ENCODE measurements at regions not wholly inside any gene's neighbourhood (a gene's known extent, or its start where the extent isn't known, plus 50 kb on each side); places are given as distances from the start of the nearest gene placed in this dataset.

DNA sequence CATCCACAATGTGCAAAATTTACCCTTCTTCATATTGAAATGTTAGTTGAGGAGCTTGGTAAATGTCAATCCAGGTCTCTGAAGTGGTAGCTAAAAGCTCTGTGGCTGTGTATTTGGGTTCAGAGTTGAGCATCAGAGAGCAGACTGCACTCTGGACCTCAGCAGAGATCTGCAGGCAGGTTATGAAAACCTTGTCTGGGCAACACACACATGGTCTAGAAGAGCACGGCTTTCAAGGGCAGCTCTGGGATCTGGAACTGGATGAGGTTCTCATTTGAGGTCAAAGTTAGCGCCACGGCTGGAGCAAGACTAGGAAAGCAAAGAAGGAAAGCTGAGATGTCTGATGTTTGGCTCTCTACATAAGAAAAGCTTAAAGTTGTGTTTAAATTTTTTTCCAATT, 243.0 kb downstream of the SH3BP4 start:
- TF ChIP-seq CTCF (IDR thresholded peaks at IDR 0.05; ENCODE audit: extremely low read depth in 1 of 2, insufficient read depth in 1 of 2, low read depth in 1 of 2, low read length in 2 of 2) (no peak), EZH2 (IDR thresholded peaks at IDR 0.05; ENCODE audit: borderline replicate concordance, low read depth, low read length, severe bottlenecking) (no peak), POLR2AphosphoS5 (IDR thresholded peaks at IDR 0.05; ENCODE audit: insufficient read depth, low read depth, low read length) (no peak), JUN (IDR thresholded peaks at IDR 0.05; ENCODE audit: borderline replicate concordance, insufficient read depth, insufficient read length, low read depth) (no peak)
